ENCODE measurements at regions not wholly inside any gene's neighbourhood (a gene's known extent, or its start where the extent isn't known, plus 50 kb on each side); places are given as distances from the start of the nearest gene placed in this dataset.

DNA sequence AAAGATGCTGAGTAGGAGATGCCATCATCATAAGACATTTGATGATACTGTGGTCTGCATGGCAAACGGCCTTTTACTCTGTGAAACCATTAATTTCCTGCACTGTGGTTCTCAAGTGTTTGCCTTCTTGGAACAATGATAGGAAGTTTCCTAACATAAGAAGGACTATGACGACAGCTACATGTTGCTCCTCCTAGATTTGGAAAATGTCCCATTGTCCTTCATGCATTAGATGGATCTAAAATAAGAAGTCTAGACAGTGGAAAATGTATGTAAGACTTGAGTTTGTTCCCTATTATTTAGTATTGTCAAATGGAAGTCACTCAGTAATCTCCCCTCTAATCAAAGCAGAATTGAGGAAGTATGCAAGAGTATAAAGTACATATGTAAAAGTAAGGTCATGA lies 98.5 kb upstream of the TMEM170B start:
- WGBS, 2 donors, result 67 to 74% methylated on average over 2 of the region's 2 CpGs
- Histone ChIP-seq H3K36me3 (no peaks in the 10 kb centered on the region), H3K4me1 (peaks cover 7 to 16% (median 12%) of the 10 kb centered on the region in 3 donors), H3K27me3 (no peaks in the 10 kb centered on the region), H3K4me3 (no peak overlapping the region), H3K27ac (no peak overlapping the region), H3K9me3 (no peaks in the 10 kb centered on the region)
- FAIRE-seq (no peak), ATAC-seq (peak in 1 of 4 donors; percentile 36), DNase-seq (no peak)
- TF ChIP-seq, protein P1, sequence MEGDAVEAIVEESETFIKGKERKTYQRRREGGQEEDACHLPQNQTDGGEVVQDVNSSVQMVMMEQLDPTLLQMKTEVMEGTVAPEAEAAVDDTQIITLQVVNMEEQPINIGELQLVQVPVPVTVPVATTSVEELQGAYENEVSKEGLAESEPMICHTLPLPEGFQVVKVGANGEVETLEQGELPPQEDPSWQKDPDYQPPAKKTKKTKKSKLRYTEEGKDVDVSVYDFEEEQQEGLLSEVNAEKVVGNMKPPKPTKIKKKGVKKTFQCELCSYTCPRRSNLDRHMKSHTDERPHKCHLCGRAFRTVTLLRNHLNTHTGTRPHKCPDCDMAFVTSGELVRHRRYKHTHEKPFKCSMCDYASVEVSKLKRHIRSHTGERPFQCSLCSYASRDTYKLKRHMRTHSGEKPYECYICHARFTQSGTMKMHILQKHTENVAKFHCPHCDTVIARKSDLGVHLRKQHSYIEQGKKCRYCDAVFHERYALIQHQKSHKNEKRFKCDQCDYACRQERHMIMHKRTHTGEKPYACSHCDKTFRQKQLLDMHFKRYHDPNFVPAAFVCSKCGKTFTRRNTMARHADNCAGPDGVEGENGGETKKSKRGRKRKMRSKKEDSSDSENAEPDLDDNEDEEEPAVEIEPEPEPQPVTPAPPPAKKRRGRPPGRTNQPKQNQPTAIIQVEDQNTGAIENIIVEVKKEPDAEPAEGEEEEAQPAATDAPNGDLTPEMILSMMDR (IDR thresholded peaks at IDR 0.05), result no peak
- intact Hi-C loops (cut with DNase I), result no loop called here

GRCh38 chr6:11437824-11438459 lies 99.6 kb upstream of the TMEM170B start:
- H3K4me3 ChIP-seq, result no peak overlapping the region
- FAIRE-seq (no peak), DNase-seq (no peak), ATAC-seq (no peak)
- H3K36me3 ChIP-seq, result no peaks in the 10 kb centered on the region
- H3K9me3 ChIP-seq, result no peaks in the 10 kb centered on the region
- peaks cover 7 to 23% (median 12%) of the 10 kb centered on the region in 3 donors for H3K4me1 ChIP-seq
- intact Hi-C loops (cut with DNase I), result no loop called here
- TF ChIP-seq, protein P1 (IDR thresholded peaks at IDR 0.05), result no peak
- no peak overlapping the region for H3K27ac ChIP-seq
- H3K27me3 ChIP-seq, result no peaks in the 10 kb centered on the region
- WGBS, 2 donors, result 87 to 88% methylated on average over 6 of the region's 6 CpGs

DNA sequence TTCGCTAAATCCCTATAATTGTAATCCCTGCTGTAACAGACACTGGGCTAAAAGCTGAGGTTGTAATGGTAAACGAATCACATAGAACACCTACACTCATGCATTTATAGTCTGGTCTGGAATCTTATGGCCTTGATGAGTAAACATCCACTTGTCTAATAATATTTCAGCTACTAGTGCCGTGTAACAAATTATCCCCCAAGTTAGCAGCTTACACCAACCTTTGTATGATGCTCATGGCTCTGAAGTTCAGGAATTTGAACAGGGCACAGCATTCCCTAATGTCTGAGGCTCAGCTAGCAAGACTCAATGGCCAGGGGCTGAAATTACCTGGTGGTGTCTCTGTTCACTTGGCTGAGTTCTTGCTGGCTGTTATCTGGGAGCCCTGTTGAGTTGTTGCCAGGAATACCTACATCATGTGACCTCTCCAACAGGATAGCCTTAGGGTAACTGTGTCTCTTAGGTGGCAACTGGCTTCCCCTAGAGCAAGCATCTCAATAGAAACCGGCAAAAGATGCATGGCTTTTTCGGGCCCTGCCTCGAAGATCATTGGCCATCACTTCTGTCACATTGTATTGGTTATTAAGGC lies 100.9 kb upstream of the TMEM170B start:
- Histone ChIP-seq H3K36me3 (no peaks in the 10 kb centered on the region), H3K4me3 (no peak overlapping the region), H3K27ac (no peak overlapping the region), H3K27me3 (no peaks in the 10 kb centered on the region), H3K4me1 (peaks cover 7 to 23% (median 12%) of the 10 kb centered on the region in 3 donors), H3K9me3 (no peaks in the 10 kb centered on the region)
- intact Hi-C loops (cut with DNase I), result no loop called here
- WGBS, 2 donors, result 93 to 99% methylated on average over 6 of the region's 6 CpGs
- DNase-seq (no peak), ATAC-seq (no peak), FAIRE-seq (no peak)
- TF ChIP-seq, protein P1 (IDR thresholded peaks at IDR 0.05), result no peak

GRCh38 chr6:11434565-11435326 lies 102.8 kb upstream of the TMEM170B start:
- no peaks in the 10 kb centered on the region for H3K9me3 ChIP-seq
- peak in 1 of 6 donors; percentile 35 for DNase-seq
- intact Hi-C loops (cut with DNase I), result no loop called here
- no peak overlapping the region for H3K4me3 ChIP-seq
- FAIRE-seq, result no peak
- peaks cover 7 to 23% (median 12%) of the 10 kb centered on the region in 3 donors for H3K4me1 ChIP-seq
- WGBS, 2 donors, result 39 to 50% methylated on average over 10 of the region's 10 CpGs
- TF ChIP-seq, protein P1 (IDR thresholded peaks at IDR 0.05), result no peak
- no peaks in the 10 kb centered on the region for H3K27me3 ChIP-seq
- no peaks in the 10 kb centered on the region for H3K36me3 ChIP-seq
- ATAC-seq, result peak; percentile 80 to 92 (median 86)
- peak overlapping the region in 2 of 4 donors; percentile 37 to 38 for H3K27ac ChIP-seq

Data from pancreas (tissue), 10 donors.